ENCODE measurements at regions not wholly inside any gene's neighbourhood (a gene's known extent, or its start where the extent isn't known, plus 50 kb on each side); places are given as distances from the start of the nearest gene placed in this dataset.

- no peak for TF ChIP-seq POLR2A (IDR thresholded peaks at IDR 0.05)
- no peak for TF ChIP-seq CTCF (IDR thresholded peaks at IDR 0.05)
These were observed 1023.6 kb downstream of the TMEM182 start for GRCh38 chr2:103785432-103785831.
